ENCODE measurements at regions not wholly inside any gene's neighbourhood (a gene's known extent, or its start where the extent isn't known, plus 50 kb on each side); places are given as distances from the start of the nearest gene placed in this dataset.
A peak's percentile ranks its signal among the peaks of the same experiment; 100 is the strongest.

GRCh38 chr12:11946161-11946560, 124.6 kb upstream of the BCL2L14 start:
- no peaks in the 10 kb centered on the region for H3K36me3 ChIP-seq (ENCODE audit: insufficient read depth, low read length)
- no peak overlapping the region for H3K9ac ChIP-seq (ENCODE audit: low read depth, low read length)
- no peaks in the 10 kb centered on the region for H3K9me3 ChIP-seq (ENCODE audit: insufficient read depth, low read depth, low read length)
- no peak overlapping the region for H3K4me3 ChIP-seq (ENCODE audit: low read length)
- 92% methylated on average over 13 of the region's 13 CpGs for WGBS
- no peak overlapping the region for H3K27ac ChIP-seq (ENCODE audit: low read depth, low read length)
- no peaks in the 10 kb centered on the region for H3K27me3 ChIP-seq (ENCODE audit: insufficient read depth, low read length)
- no peaks in the 10 kb centered on the region for H3K4me1 ChIP-seq (ENCODE audit: insufficient read depth, low read length)

GRCh38 chr12:11947213-11947612, 123.5 kb upstream of the BCL2L14 start:
- Histone ChIP-seq H3K27me3 (ENCODE audit: insufficient read depth, low read length) (no peaks in the 10 kb centered on the region), H3K27ac (ENCODE audit: low read depth, low read length) (no peak overlapping the region), H3K36me3 (ENCODE audit: insufficient read depth, low read length) (no peaks in the 10 kb centered on the region), H3K9ac (ENCODE audit: low read depth, low read length) (no peak overlapping the region), H3K9me3 (ENCODE audit: insufficient read depth, low read depth, low read length) (no peaks in the 10 kb centered on the region), H3K4me3 (ENCODE audit: low read length) (no peak overlapping the region), H3K4me1 (ENCODE audit: insufficient read depth, low read length) (no peaks in the 10 kb centered on the region)
- WGBS: 94% methylated on average over 6 of the region's 6 CpGs

DNA sequence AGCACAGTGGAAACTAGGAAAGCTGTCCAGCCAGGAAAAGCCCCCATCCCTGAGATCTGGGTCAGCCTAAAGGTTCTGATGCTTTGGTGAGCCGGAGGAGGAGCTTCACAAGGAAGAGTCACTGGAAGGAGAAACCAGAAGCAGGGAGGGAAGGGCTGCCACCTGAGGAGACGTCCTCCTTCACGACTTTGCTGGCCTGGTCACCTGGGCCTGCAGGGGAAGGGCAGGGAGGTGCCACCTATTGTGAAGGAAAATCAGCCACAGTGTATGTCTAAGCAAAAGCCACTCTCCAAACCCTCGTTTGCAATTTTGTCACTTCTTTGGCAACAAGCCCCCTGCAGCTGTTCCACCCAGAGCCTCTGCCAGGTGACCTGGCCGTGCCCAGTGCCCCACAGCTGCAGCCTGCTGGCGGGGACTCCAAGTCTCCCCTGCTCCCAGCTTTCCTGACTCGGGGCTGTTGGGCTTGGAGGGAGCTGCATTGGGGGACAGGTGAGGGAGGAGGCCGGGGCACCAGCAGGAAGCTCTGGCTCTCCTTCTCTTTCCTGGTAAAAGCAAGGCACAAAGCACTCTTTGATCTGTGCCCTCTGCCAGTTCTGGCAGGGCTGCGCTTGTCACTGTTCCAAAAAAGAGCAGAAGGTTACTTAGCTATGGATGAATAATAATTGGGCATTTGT, 120.9 kb upstream of the BCL2L14 start:
- 71% methylated on average over 9 of the region's 9 CpGs for WGBS
- no peaks in the 10 kb centered on the region for H3K9me3 ChIP-seq (ENCODE audit: insufficient read depth, low read depth, low read length)
- H3K36me3 ChIP-seq (ENCODE audit: insufficient read depth, low read length): no peaks in the 10 kb centered on the region
- H3K27me3 ChIP-seq (ENCODE audit: insufficient read depth, low read length): no peaks in the 10 kb centered on the region
- no peak overlapping the region for H3K27ac ChIP-seq (ENCODE audit: low read depth, low read length)
- no peak overlapping the region for H3K9ac ChIP-seq (ENCODE audit: low read depth, low read length)
- H3K4me1 ChIP-seq (ENCODE audit: insufficient read depth, low read length): no peaks in the 10 kb centered on the region
- no peak overlapping the region for H3K4me3 ChIP-seq (ENCODE audit: low read length)

DNA sequence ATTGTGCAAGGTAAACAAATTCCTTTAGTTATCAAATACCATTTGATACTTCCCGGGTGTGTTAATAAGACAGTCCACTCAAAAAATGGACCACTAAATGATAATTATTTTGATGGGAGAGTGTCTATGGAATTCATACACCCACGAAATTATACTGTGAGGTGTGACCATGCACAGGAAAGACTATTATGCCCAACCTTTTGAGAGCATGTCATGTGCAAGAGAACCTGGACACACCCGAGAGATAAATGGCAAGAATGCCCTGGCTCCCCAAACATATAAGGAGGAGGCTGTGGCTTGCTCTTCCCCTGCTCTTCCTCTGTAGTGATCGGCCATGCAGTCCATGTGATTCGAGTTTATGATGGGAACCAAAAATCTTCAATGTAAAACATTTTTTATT, 119.5 kb upstream of the BCL2L14 start:
- Histone ChIP-seq H3K9me3 (ENCODE audit: insufficient read depth, low read depth, low read length) (no peaks in the 10 kb centered on the region), H3K36me3 (ENCODE audit: insufficient read depth, low read length) (no peaks in the 10 kb centered on the region), H3K27ac (ENCODE audit: low read depth, low read length) (no peak overlapping the region), H3K9ac (ENCODE audit: low read depth, low read length) (no peak overlapping the region), H3K4me1 (ENCODE audit: insufficient read depth, low read length) (no peaks in the 10 kb centered on the region), H3K4me3 (ENCODE audit: low read length) (no peak overlapping the region), H3K27me3 (ENCODE audit: insufficient read depth, low read length) (no peaks in the 10 kb centered on the region)
- over 99% methylated on average over 5 of the region's 5 CpGs for WGBS

DNA sequence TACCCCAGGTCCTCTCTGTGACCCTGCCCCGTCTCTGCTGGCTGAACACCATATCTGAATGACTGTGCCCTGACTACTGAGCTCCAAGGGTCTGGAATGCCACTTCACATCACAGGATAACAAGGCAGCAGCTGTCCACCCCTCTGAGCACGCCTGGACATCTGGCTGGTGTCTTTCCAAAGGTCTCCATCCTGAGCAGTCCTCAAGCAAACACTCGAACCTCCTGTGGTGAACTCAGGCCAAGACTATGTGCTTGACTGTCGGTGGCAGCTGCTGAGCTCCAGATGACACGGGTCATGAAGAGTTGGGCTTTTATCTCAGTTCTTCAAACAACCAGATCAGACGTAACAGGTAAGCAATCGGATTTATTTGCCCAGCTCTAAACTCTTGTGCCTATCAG, 117.2 kb upstream of the BCL2L14 start:
- H3K4me1 ChIP-seq (ENCODE audit: insufficient read depth, low read length): peaks cover 6% of the 10 kb centered on the region; the same call in 1 of the 2 replicates
- H3K27ac ChIP-seq (ENCODE audit: low read depth, low read length): no peak overlapping the region
- H3K9ac ChIP-seq (ENCODE audit: low read depth, low read length): no peak overlapping the region
- H3K4me3 ChIP-seq (ENCODE audit: low read length): no peak overlapping the region
- H3K36me3 ChIP-seq (ENCODE audit: insufficient read depth, low read length): no peaks in the 10 kb centered on the region
- H3K9me3 ChIP-seq (ENCODE audit: insufficient read depth, low read depth, low read length): no peaks in the 10 kb centered on the region
- no peaks in the 10 kb centered on the region for H3K27me3 ChIP-seq (ENCODE audit: insufficient read depth, low read length)
- 90% methylated on average over 7 of the region's 7 CpGs for WGBS

- Histone ChIP-seq H3K4me1 (ENCODE audit: insufficient read depth, low read length) (peaks cover 12% of the 10 kb centered on the region; the same call in 1 of the 2 replicates), H3K27ac (ENCODE audit: low read depth, low read length) (no peak overlapping the region), H3K27me3 (ENCODE audit: insufficient read depth, low read length) (no peaks in the 10 kb centered on the region), H3K9ac (ENCODE audit: low read depth, low read length) (no peak overlapping the region), H3K36me3 (ENCODE audit: insufficient read depth, low read length) (no peaks in the 10 kb centered on the region), H3K9me3 (ENCODE audit: insufficient read depth, low read depth, low read length) (no peaks in the 10 kb centered on the region), H3K4me3 (ENCODE audit: low read length) (no peak overlapping the region)
- whole genome bisulfite sequencing: 70% methylated on average over 2 of the region's 2 CpGs
Measured at GRCh38 chr12:11954181-11954580, 116.6 kb upstream of the BCL2L14 start.

DNA sequence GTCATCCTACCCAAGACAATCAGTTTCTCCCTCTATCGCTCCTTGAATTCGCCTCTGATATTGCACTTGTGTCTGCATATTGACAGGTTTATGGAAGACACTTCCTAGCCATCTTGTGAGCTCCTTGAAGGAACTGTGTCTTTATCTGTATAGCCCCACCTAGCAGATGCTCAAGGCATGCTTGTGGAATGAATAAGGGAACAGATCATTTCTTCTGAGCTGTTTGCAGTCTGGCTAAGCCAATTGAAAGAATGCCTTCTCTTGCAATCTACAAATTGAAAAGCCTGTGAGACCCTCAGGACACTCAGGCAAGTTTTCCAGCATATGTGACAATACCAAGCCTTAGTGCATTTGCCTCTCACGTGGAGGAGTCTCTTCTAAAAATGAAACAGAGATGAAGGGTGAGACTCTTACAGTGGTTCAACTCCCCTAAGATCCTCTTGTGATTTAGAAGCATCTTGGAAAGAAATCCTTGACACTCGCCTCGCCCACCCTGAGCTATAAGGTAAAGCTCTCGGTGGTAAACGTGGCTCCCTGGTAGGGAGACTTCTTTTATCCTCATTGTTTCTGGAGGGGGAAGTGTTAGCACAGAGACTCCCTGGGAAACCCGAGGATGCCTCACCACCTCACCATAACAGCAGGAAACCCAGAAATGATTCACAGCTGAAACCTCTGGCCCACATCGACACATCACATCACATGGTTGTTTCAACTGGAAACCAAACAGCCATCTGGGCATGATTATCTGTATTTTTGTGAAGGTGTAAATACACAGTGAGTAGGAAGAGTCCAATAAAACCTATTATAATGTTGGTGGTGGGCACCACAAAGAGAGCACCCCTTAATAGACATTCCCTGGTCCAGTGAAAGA, 112.3 kb upstream of the BCL2L14 start:
- no peak overlapping the region for H3K9ac ChIP-seq (ENCODE audit: low read depth, low read length)
- no peaks in the 10 kb centered on the region for H3K36me3 ChIP-seq (ENCODE audit: insufficient read depth, low read length)
- peaks cover 12% of the 10 kb centered on the region; the same call in 1 of the 2 replicates for H3K4me1 ChIP-seq (ENCODE audit: insufficient read depth, low read length)
- H3K27me3 ChIP-seq (ENCODE audit: insufficient read depth, low read length): no peaks in the 10 kb centered on the region
- WGBS: 63% methylated on average over 9 of the region's 9 CpGs
- H3K4me3 ChIP-seq (ENCODE audit: low read length): no peak overlapping the region
- H3K27ac ChIP-seq (ENCODE audit: low read depth, low read length): peak overlapping the region; percentile 49
- H3K9me3 ChIP-seq (ENCODE audit: insufficient read depth, low read depth, low read length): no peaks in the 10 kb centered on the region

GRCh38 chr12:11959117-11959823, 111.5 kb upstream of the BCL2L14 start:
- WGBS: 94% methylated on average over 8 of the region's 9 CpGs
- no peaks in the 10 kb centered on the region for H3K27me3 ChIP-seq (ENCODE audit: insufficient read depth, low read length)
- no peaks in the 10 kb centered on the region for H3K36me3 ChIP-seq (ENCODE audit: insufficient read depth, low read length)
- no peaks in the 10 kb centered on the region for H3K9me3 ChIP-seq (ENCODE audit: insufficient read depth, low read depth, low read length)
- H3K9ac ChIP-seq (ENCODE audit: low read depth, low read length): no peak overlapping the region
- peak overlapping the region; percentile 49; the same call in 1 of the 2 replicates for H3K27ac ChIP-seq (ENCODE audit: low read depth, low read length)
- no peak overlapping the region for H3K4me3 ChIP-seq (ENCODE audit: low read length)
- peaks cover 12% of the 10 kb centered on the region; the same call in 1 of the 2 replicates for H3K4me1 ChIP-seq (ENCODE audit: insufficient read depth, low read length)

- Histone ChIP-seq H3K9me3 (ENCODE audit: insufficient read depth, low read depth, low read length) (no peaks in the 10 kb centered on the region), H3K36me3 (ENCODE audit: insufficient read depth, low read length) (no peaks in the 10 kb centered on the region), H3K9ac (ENCODE audit: low read depth, low read length) (no peak overlapping the region), H3K27me3 (ENCODE audit: insufficient read depth, low read length) (no peaks in the 10 kb centered on the region), H3K4me3 (ENCODE audit: low read length) (no peak overlapping the region), H3K27ac (ENCODE audit: low read depth, low read length) (no peak overlapping the region), H3K4me1 (ENCODE audit: insufficient read depth, low read length) (peaks cover 12% of the 10 kb centered on the region; the same call in 1 of the 2 replicates)
- WGBS: 96% methylated on average over 6 of the region's 6 CpGs
Measured at GRCh38 chr12:11960646-11961045, 110.1 kb upstream of the BCL2L14 start.

DNA sequence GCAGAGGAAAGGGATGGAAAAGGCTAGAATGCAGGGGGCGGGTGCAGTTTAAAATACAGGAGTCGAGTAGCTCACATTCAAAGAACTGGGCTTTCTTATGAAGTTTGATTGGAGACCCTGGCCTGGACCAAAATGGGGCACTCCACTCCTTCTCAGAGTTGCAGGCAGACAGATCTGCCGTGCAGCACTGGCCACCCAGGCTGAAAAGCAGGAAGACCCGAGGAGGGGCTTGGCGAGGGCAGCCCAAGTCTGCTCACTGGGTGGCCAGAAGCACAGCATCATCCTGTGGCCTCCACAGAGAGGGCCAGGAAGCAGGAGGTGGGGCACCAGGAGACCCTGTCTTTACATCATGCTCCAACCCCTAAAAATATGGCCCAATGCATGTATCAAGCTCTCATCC, 109.1 kb upstream of the BCL2L14 start:
- 79% methylated on average over 5 of the region's 5 CpGs for WGBS
- Histone ChIP-seq H3K27me3 (ENCODE audit: insufficient read depth, low read length) (no peaks in the 10 kb centered on the region), H3K27ac (ENCODE audit: low read depth, low read length) (no peak overlapping the region), H3K9me3 (ENCODE audit: insufficient read depth, low read depth, low read length) (no peaks in the 10 kb centered on the region), H3K4me1 (ENCODE audit: insufficient read depth, low read length) (peaks cover 12% of the 10 kb centered on the region; the same call in 1 of the 2 replicates), H3K36me3 (ENCODE audit: insufficient read depth, low read length) (no peaks in the 10 kb centered on the region), H3K9ac (ENCODE audit: low read depth, low read length) (no peak overlapping the region), H3K4me3 (ENCODE audit: low read length) (no peak overlapping the region)

DNA sequence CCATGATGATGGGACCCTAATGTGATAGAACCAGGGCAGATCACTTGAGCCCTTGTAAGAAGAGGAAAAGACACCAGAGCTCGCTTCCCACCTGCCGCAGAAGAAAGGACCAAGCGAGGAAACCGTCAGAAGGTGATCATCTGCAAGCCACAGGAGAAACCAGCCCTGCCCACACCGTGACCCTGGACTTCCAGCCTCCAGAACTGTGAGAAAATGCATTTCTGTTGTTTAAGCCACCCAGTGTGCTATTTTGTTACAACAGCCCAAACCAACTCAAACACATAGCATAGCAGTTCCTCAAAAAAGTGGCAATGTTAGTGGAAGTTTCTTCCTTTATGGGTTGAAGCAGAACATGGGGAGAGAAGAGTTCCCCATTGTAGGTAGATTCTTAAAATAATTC, 107.9 kb upstream of the BCL2L14 start:
- no peak overlapping the region for H3K27ac ChIP-seq (ENCODE audit: low read depth, low read length)
- whole genome bisulfite sequencing: 96% methylated on average over 5 of the region's 5 CpGs
- H3K27me3 ChIP-seq (ENCODE audit: insufficient read depth, low read length): no peaks in the 10 kb centered on the region
- no peak overlapping the region for H3K9ac ChIP-seq (ENCODE audit: low read depth, low read length)
- no peak overlapping the region for H3K4me3 ChIP-seq (ENCODE audit: low read length)
- peaks cover 12% of the 10 kb centered on the region; the same call in 1 of the 2 replicates for H3K4me1 ChIP-seq (ENCODE audit: insufficient read depth, low read length)
- H3K9me3 ChIP-seq (ENCODE audit: insufficient read depth, low read depth, low read length): no peaks in the 10 kb centered on the region
- H3K36me3 ChIP-seq (ENCODE audit: insufficient read depth, low read length): no peaks in the 10 kb centered on the region
